A673 (cell line): ENCODE measurements at regions not wholly inside any gene's neighbourhood (a gene's known extent, or its start where the extent isn't known, plus 50 kb on each side); places are given as distances from the start of the nearest gene placed in this dataset.

Source experiments
- BruUV-seq: library from RNA; stranded (reverse); fragments of 400-500 nt; replicated peaks from 2 replicates; lab custom pipeline; 2021; lab: Mats Ljungman, UMichigan
- CTCF ChIA-PET: fragments of 300-600 bp; sonication (Branson Sonifier 250); formaldehyde crosslinking; loops from one replicate; lab custom pipeline; 2022; ENCODE audit warnings: antibody characterized with exemption; lab: Charles Lee
- POLR2A ChIA-PET: fragments of 300-600 bp; sonication (Branson Sonifier 250); formaldehyde crosslinking; loops from one replicate; lab custom pipeline; 2022; ENCODE audit warnings: antibody characterized with exemption; ENCODE audit not compliant: low non-redundant PET; lab: Charles Lee
- DNase-seq: peaks from one replicate; pipeline ENCODE4 v3.0.0-alpha.2; 2015; ENCODE audit warnings: low spot score
- H3K27ac ChIP-seq: fragments of 200-600 bp; sonication (generic); 2 replicates; pipeline ENCODE4 v1.5.1; 2016; ENCODE audit warnings: mixed run types, low read depth, mild to moderate bottlenecking, mixed read lengths, antibody characterized with exemption, low read length; ENCODE audit not compliant: poor library complexity, severe bottlenecking
- H3K27me3 ChIP-seq: fragments of 200-600 bp; sonication (generic); replicated peaks from 2 replicates; pipeline ENCODE4 v1.6.1; 2017; ENCODE audit warnings: mixed run types, low read depth, mild to moderate bottlenecking, mixed read lengths, antibody characterized with exemption, low read length; ENCODE audit not compliant: insufficient read depth, poor library complexity
- H3K36me3 ChIP-seq: fragments of 200-600 bp; sonication (generic); 2 replicates; pipeline ENCODE4 v1.6.1; 2016; ENCODE audit warnings: mixed run types, mild to moderate bottlenecking, mixed read lengths, antibody characterized with exemption, low read length; ENCODE audit not compliant: insufficient read depth, poor library complexity, severe bottlenecking
- H3K4me1 ChIP-seq: fragments of 200-600 bp; sonication (generic); 2 replicates; pipeline ENCODE4 v1.6.1; 2017; ENCODE audit warnings: mixed run types, mild to moderate bottlenecking, mixed read lengths, antibody characterized with exemption, low read length; ENCODE audit not compliant: insufficient read depth, poor library complexity, severe bottlenecking
- H3K4me3 ChIP-seq: fragments of 200-600 bp; sonication (generic); 2 replicates; pipeline ENCODE4 v1.5.1; 2016; ENCODE audit warnings: low read depth, mixed run types, mild to moderate bottlenecking, mixed read lengths, low read length; ENCODE audit not compliant: poor library complexity, severe bottlenecking
- H3K9me3 ChIP-seq: fragments of 200-600 bp; sonication (generic); 2 replicates; pipeline ENCODE4 v1.6.1; 2016; ENCODE audit warnings: mixed run types, low read depth, mild to moderate bottlenecking, mixed read lengths, antibody characterized with exemption, low read length; ENCODE audit not compliant: poor library complexity, severe bottlenecking
- CTCF ChIP-seq: fragments of 300-800, 200-600 bp; sonication (generic); conservative IDR thresholded peaks from 2 replicates; pipeline ENCODE4 v1.5.1; 2017; ENCODE audit warnings: low read depth, mild to moderate bottlenecking, antibody characterized with exemption, low read length, moderate library complexity, mixed read lengths
- EZH2 ChIP-seq: fragments of 200-600 bp; sonication (generic); IDR thresholded peaks from 2 replicates; pipeline ENCODE4 v1.6.1; 2017; ENCODE audit warnings: borderline replicate concordance, low read depth, mild to moderate bottlenecking, mixed read lengths, antibody characterized with exemption, low read length; ENCODE audit not compliant: poor library complexity, severe bottlenecking
- intact Hi-C: fragments of 100-400 bp; cut with micrococcal nuclease; formaldehyde crosslinking; loops from one replicate; pipeline ENCODE4 v1.10.0; 2022; ENCODE audit not compliant: unreplicated experiment

- CTCF ChIA-PET: no interaction called here
Observed at GRCh38 chr6:21393441-21394165, 199.9 kb upstream of the SOX4 start.

GRCh38 chr6:21395121-21395520, 198.4 kb upstream of the SOX4 start:
- intact Hi-C loops: no loop called here
- no peak for DNase-seq
- ChIA-PET CTCF (no interaction called here), POLR2A (no interaction called here)
- Histone ChIP-seq H3K4me1 (peaks cover 5% of the 10 kb centered on the region), H3K4me3 (no peak overlapping the region), H3K36me3 (no peaks in the 10 kb centered on the region), H3K27ac (no peak overlapping the region), H3K9me3 (no peaks in the 10 kb centered on the region), H3K27me3 (no peaks in the 10 kb centered on the region)
- BruUV-seq: no TSS peak
- no peak for TF ChIP-seq CTCF
- no peak for TF ChIP-seq EZH2

More at GRCh38 chr6:21393441-21394165, 199.9 kb upstream of the SOX4 start:
- TF ChIP-seq CTCF (no peak), EZH2 (no peak)
- DNase-seq: no peak
- no peak overlapping the region for H3K4me3 ChIP-seq
- no peaks in the 10 kb centered on the region for H3K36me3 ChIP-seq
- no TSS peak for BruUV-seq
- POLR2A ChIA-PET: no interaction called here
- intact Hi-C loops: no loop called here
- no peak overlapping the region for H3K27ac ChIP-seq
- H3K4me1 ChIP-seq: peaks cover 5% of the 10 kb centered on the region
- H3K27me3 ChIP-seq: no peaks in the 10 kb centered on the region
- H3K9me3 ChIP-seq: no peaks in the 10 kb centered on the region

DNA sequence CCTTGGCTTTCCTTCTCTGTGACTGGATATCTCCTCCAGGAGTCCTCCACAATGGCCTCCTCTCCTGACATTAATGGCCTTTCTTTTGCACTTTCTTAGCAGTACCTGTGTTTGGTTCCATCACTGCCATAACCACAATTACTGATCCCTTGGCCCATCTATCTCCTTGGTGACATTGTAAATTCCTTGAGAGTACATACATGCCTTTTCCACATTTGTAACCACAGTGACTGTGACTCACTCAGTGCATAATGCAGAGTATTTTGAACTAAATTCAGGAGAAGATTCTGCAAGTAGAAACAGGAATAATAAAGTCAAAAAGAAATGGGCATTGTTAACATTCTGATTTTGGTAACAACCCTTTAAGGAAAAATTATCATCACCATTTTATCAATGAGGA, 197.2 kb upstream of the SOX4 start:
- no peak for TF ChIP-seq EZH2
- TF ChIP-seq CTCF: no peak
- no peaks in the 10 kb centered on the region for H3K9me3 ChIP-seq
- CTCF ChIA-PET: no interaction called here
- no peak overlapping the region for H3K4me3 ChIP-seq
- POLR2A ChIA-PET: no interaction called here
- intact Hi-C loops: no loop called here
- H3K4me1 ChIP-seq: no peaks in the 10 kb centered on the region
- no TSS peak for BruUV-seq
- DNase-seq: no peak
- H3K36me3 ChIP-seq: no peaks in the 10 kb centered on the region
- no peak overlapping the region for H3K27ac ChIP-seq
- H3K27me3 ChIP-seq: no peaks in the 10 kb centered on the region
